DMS79 treated with DMSO at 0.1 percent for 48 hours (cell line): ENCODE measurements at regions not wholly inside any gene's neighbourhood (a gene's known extent, or its start where the extent isn't known, plus 50 kb on each side); places are given as distances from the start of the nearest gene placed in this dataset.
"Not testable (repeated sequence)": the region's sequence is repeated elsewhere in the genome, so short reads cannot be mapped to it uniquely, and the experiment has no call there.

Source experiments
- DNase-seq: peaks from one replicate; lab custom pipeline; 2025; lab: John Stamatoyannopoulos, UW

- DNase-seq: no peak
These were observed 332.6 kb downstream of the AEBP2 start for GRCh38 chr12:19771858-19772257.

GRCh38 chr12:19772776-19773175, 333.5 kb downstream of the AEBP2 start:
- no peak for DNase-seq

- no peak for DNase-seq
These were observed 335.9 kb downstream of the AEBP2 start for GRCh38 chr12:19775241-19775640.

GRCh38 chr12:19775976-19776375, 336.7 kb downstream of the AEBP2 start:
- DNase-seq: not testable (repeated sequence)

GRCh38 chr12:19778172-19778571, 338.9 kb downstream of the AEBP2 start:
- DNase-seq: no peak

- DNase-seq: no peak
These were observed 339.5 kb downstream of the AEBP2 start for GRCh38 chr12:19778797-19779196.

GRCh38 chr12:19779395-19780056, 340.2 kb downstream of the AEBP2 start:
- no peak for DNase-seq

- DNase-seq: no peak
These were observed 341.2 kb downstream of the AEBP2 start for GRCh38 chr12:19780460-19780859.

- no peak for DNase-seq
These were observed 344.5 kb downstream of the AEBP2 start for GRCh38 chr12:19783547-19784444.

GRCh38 chr12:19792028-19792427, 352.7 kb downstream of the AEBP2 start:
- DNase-seq: no peak

- no peak for DNase-seq
These were observed 354.8 kb downstream of the AEBP2 start for GRCh38 chr12:19794116-19794515.

GRCh38 chr12:19799216-19799615, 359.9 kb downstream of the AEBP2 start:
- DNase-seq: no peak

- no peak for DNase-seq
These were observed 360.8 kb downstream of the AEBP2 start for GRCh38 chr12:19799895-19800602.

GRCh38 chr12:19800884-19801283, 361.6 kb downstream of the AEBP2 start:
- no peak for DNase-seq

GRCh38 chr12:19801941-19802340, 362.6 kb downstream of the AEBP2 start:
- no peak for DNase-seq

GRCh38 chr12:19802915-19803314, 363.6 kb downstream of the AEBP2 start:
- DNase-seq: no peak

- DNase-seq: no peak
These were observed 365.4 kb downstream of the AEBP2 start for GRCh38 chr12:19804737-19805136.

GRCh38 chr12:19808371-19808770, 369.1 kb downstream of the AEBP2 start:
- DNase-seq: no peak

GRCh38 chr12:19810213-19810612, 370.9 kb downstream of the AEBP2 start:
- DNase-seq: no peak

- DNase-seq: no peak
These were observed 372.6 kb downstream of the AEBP2 start for GRCh38 chr12:19811922-19812321.

- no peak for DNase-seq
These were observed 379.9 kb downstream of the AEBP2 start for GRCh38 chr12:19819231-19819630.

- no peak for DNase-seq
These were observed 383.2 kb downstream of the AEBP2 start for GRCh38 chr12:19822476-19822875.

- not testable (repeated sequence) for DNase-seq
These were observed 384.0 kb downstream of the AEBP2 start for GRCh38 chr12:19823326-19823725.
